Nephron progenitor cell (in vitro differentiated cells): ENCODE measurements at regions not wholly inside any gene's neighbourhood (a gene's known extent, or its start where the extent isn't known, plus 50 kb on each side); places are given as distances from the start of the nearest gene placed in this dataset.

Experiments used
- DNase-seq: peaks from one replicate; pipeline ENCODE4 v3.0.0; 2021
- H3K27ac Mint-ChIP-seq: 2 replicates; pipeline ENCODE4 v1.8.0; 2021; ENCODE audit warnings: mild to moderate bottlenecking, moderate library complexity, mixed read lengths
- H3K27me3 Mint-ChIP-seq: 2 replicates; pipeline ENCODE4 v1.8.0; 2021; ENCODE audit warnings: mild to moderate bottlenecking, low read depth, mixed read lengths; ENCODE audit not compliant: poor library complexity
- H3K36me3 Mint-ChIP-seq: 2 replicates; pipeline ENCODE4 v1.8.0; 2021; ENCODE audit warnings: low read depth, mixed read lengths
- H3K4me1 Mint-ChIP-seq: 2 replicates; pipeline ENCODE4 v1.8.0; 2021; ENCODE audit warnings: mixed read lengths
- H3K4me3 Mint-ChIP-seq: 2 replicates; pipeline ENCODE4 v1.8.0; 2021; ENCODE audit warnings: mild to moderate bottlenecking, moderate library complexity, mixed read lengths
- H3K9me3 Mint-ChIP-seq: 2 replicates; pipeline ENCODE4 v1.8.0; 2021; ENCODE audit warnings: mild to moderate bottlenecking, moderate library complexity, mixed read lengths
- TF ChIP-seq, protein P1 (sequence below): fragments of 200-600 bp; sonication (generic); IDR thresholded peaks from 2 replicates; pipeline ENCODE4 v1.5.0; 2021; ENCODE audit warnings: antibody characterized with exemption

DNA sequence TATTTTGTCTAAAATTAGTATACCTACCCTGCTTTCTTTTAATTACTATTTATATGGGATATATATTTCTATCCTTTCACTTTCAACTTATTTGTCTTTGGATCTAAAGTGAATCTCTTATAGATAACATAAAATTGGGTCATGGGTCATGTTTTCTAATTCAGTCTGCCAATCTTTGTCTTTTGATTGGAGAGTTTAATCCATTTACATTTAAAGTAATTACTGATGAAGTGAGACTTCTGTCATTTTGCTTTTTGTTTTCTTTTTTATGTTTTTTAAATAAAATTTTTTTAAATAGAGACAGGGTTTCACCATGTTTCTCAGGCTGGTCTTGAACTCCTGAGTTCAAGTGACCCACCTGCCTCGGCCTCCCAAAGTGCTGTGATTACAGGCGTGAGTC, 50.5 kb upstream of the PRDM1 start:
- Mint-ChIP-seq H3K4me1 (peaks cover 8% of the 10 kb centered on the region), H3K27ac (no peak overlapping the region), H3K27me3 (no peaks in the 10 kb centered on the region), H3K36me3 (peaks cover 60% of the 10 kb centered on the region), H3K9me3 (peaks cover 56% of the 10 kb centered on the region), H3K4me3 (no peak overlapping the region)
- TF ChIP-seq, protein P1, sequence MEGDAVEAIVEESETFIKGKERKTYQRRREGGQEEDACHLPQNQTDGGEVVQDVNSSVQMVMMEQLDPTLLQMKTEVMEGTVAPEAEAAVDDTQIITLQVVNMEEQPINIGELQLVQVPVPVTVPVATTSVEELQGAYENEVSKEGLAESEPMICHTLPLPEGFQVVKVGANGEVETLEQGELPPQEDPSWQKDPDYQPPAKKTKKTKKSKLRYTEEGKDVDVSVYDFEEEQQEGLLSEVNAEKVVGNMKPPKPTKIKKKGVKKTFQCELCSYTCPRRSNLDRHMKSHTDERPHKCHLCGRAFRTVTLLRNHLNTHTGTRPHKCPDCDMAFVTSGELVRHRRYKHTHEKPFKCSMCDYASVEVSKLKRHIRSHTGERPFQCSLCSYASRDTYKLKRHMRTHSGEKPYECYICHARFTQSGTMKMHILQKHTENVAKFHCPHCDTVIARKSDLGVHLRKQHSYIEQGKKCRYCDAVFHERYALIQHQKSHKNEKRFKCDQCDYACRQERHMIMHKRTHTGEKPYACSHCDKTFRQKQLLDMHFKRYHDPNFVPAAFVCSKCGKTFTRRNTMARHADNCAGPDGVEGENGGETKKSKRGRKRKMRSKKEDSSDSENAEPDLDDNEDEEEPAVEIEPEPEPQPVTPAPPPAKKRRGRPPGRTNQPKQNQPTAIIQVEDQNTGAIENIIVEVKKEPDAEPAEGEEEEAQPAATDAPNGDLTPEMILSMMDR = no peak
- DNase-seq = no peak

DNA sequence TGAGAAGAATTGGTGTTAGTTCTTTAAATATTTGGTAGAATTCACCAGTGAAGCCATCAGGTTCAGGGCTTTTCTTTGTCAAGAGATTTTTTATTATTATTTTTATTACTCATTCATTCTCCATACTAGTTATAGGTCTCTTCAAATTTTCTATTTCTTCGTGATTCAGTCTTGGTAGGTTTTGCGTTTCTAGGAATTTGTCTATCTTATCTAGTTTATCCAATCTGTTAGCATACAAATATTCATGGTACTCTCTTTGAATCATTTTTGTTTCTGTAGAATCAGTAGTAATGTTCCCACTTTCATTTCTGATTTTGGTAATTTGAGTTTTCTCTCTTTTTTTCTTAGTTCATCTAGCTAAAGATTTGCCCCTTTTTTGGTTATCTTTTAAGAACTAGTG, 52.3 kb upstream of the PRDM1 start:
- no peaks in the 10 kb centered on the region for H3K27me3 Mint-ChIP-seq
- H3K36me3 Mint-ChIP-seq = peaks cover 55% of the 10 kb centered on the region
- no peak overlapping the region for H3K4me3 Mint-ChIP-seq
- H3K9me3 Mint-ChIP-seq = peaks cover 51% of the 10 kb centered on the region
- no peak for DNase-seq
- peaks cover 1% of the 10 kb centered on the region for H3K4me1 Mint-ChIP-seq
- no peak overlapping the region for H3K27ac Mint-ChIP-seq
- TF ChIP-seq, protein P1 = no peak

GRCh38 chr6:106027758-106028157, 58.4 kb upstream of the PRDM1 start:
- H3K4me1 Mint-ChIP-seq = peaks cover 54% of the 10 kb centered on the region
- H3K9me3 Mint-ChIP-seq = no peaks in the 10 kb centered on the region
- H3K27me3 Mint-ChIP-seq = no peaks in the 10 kb centered on the region
- no peak overlapping the region for H3K27ac Mint-ChIP-seq
- DNase-seq = no peak
- H3K4me3 Mint-ChIP-seq = peak overlapping the region; percentile 70
- H3K36me3 Mint-ChIP-seq = peaks cover 9% of the 10 kb centered on the region
- TF ChIP-seq, protein P1 = no peak

- H3K4me1 Mint-ChIP-seq = peaks cover 56% of the 10 kb centered on the region
- peak overlapping the region; percentile 70 for H3K4me3 Mint-ChIP-seq
- peak; percentile 41 for DNase-seq
- H3K9me3 Mint-ChIP-seq = no peaks in the 10 kb centered on the region
- TF ChIP-seq, protein P1 = no peak
- no peaks in the 10 kb centered on the region for H3K27me3 Mint-ChIP-seq
- H3K36me3 Mint-ChIP-seq = peaks cover 10% of the 10 kb centered on the region
- H3K27ac Mint-ChIP-seq = peak overlapping the region; percentile 77
Measured at GRCh38 chr6:106026748-106027715, 59.1 kb upstream of the PRDM1 start.

- H3K36me3 Mint-ChIP-seq = peaks cover 3% of the 10 kb centered on the region
- TF ChIP-seq, protein P1 = no peak
- no peak overlapping the region for H3K27ac Mint-ChIP-seq
- H3K27me3 Mint-ChIP-seq = no peaks in the 10 kb centered on the region
- no peak overlapping the region for H3K4me3 Mint-ChIP-seq
- H3K4me1 Mint-ChIP-seq = peaks cover 56% of the 10 kb centered on the region
- no peak for DNase-seq
- H3K9me3 Mint-ChIP-seq = no peaks in the 10 kb centered on the region
Measured at GRCh38 chr6:106025655-106026054, 60.5 kb upstream of the PRDM1 start.
